K562 (cell line): ENCODE measurements at regions not wholly inside any gene's neighbourhood (a gene's known extent, or its start where the extent isn't known, plus 50 kb on each side); places are given as distances from the start of the nearest gene placed in this dataset.

Source experiments
- CEBPB ChIP-seq: fragments of 450-650 bp; IDR thresholded peaks from 2 replicates; pipeline ENCODE4 v1.6.1; 2016; ENCODE audit warnings: missing genetic modification characterization, missing compliant biosample characterization
- ESRRB ChIP-seq: fragments of 250-450 bp; sonication (Bioruptor Pico); IDR thresholded peaks from 2 replicates; pipeline ENCODE4 v1.5.0; 2020; ENCODE audit warnings: mild to moderate bottlenecking, moderate library complexity, borderline replicate concordance
- HDAC1 ChIP-seq, 2 experiments: fragments of 450-650 bp; IDR thresholded peaks; 2 replicates each; pipeline ENCODE4 v1.6.1; 2016 to 2017; ENCODE audit warnings: inconsistent platforms in 1 of 2, mild to moderate bottlenecking in 1 of 2, moderate library complexity in 1 of 2
- HDAC8 ChIP-seq: fragments of 450-650 bp; IDR thresholded peaks from 2 replicates; pipeline ENCODE4 v1.6.1; 2016; ENCODE audit warnings: mild to moderate bottlenecking, missing genetic modification characterization, moderate library complexity, missing compliant biosample characterization
- HLTF ChIP-seq: fragments of 450-650 bp; IDR thresholded peaks from 2 replicates; pipeline ENCODE4 v1.6.1; 2016
- HMGN3 ChIP-seq: IDR thresholded peaks from 2 replicates; pipeline ENCODE4 v1.6.1; 2011; ENCODE audit warnings: borderline replicate concordance, low read depth, mild to moderate bottlenecking, mixed read lengths, low read length; ENCODE audit not compliant: insufficient read length; ENCODE audit errors: extremely low read depth
- HNRNPL ChIP-seq: fragments of 200-400 bp; formaldehyde crosslinking; IDR thresholded peaks from 2 replicates; pipeline ENCODE4 v1.6.1; 2017; ENCODE audit warnings: low read depth, mild to moderate bottlenecking, low read length
- JUN ChIP-seq, 2 experiments: sonication (generic) in 1 of 2; formaldehyde crosslinking in 1 of 2; IDR thresholded peaks; 2 replicates each; pipeline versions ENCODE4 v1.6.1 to v1.8.0; 2012 to 2022; ENCODE audit warnings: borderline replicate concordance in 2 of 2, mild to moderate bottlenecking in 2 of 2, improper control_type of control experiment in 1 of 2, low read depth in 1 of 2, low read length in 1 of 2, missing genetic modification reagents in 1 of 2
- JUNB ChIP-seq: fragments of 450-650 bp; formaldehyde crosslinking; conservative IDR thresholded peaks from 2 replicates; pipeline ENCODE4 v1.4.0; 2020; ENCODE audit warnings: mild to moderate bottlenecking
- LCOR ChIP-seq: sonication (generic); formaldehyde crosslinking; IDR thresholded peaks from 2 replicates; pipeline ENCODE4 v1.8.0; 2022; ENCODE audit warnings: mild to moderate bottlenecking, missing genetic modification reagents
- MAFG ChIP-seq: fragments of 450-650 bp; conservative IDR thresholded peaks from 2 replicates; pipeline ENCODE4 v1.6.1; 2016; ENCODE audit warnings: missing genetic modification characterization, missing compliant biosample characterization
- MAFK ChIP-seq: IDR thresholded peaks from 2 replicates; pipeline ENCODE4 v1.6.1; 2011; ENCODE audit warnings: low read length, improper control_type of control experiment
- MCM7 ChIP-seq, 2 experiments: fragments of 450-650 bp; IDR thresholded peaks; 2 replicates each; pipeline ENCODE4 v1.6.1; 2016 to 2018
- NCOA4 ChIP-seq: fragments of 450-650 bp; IDR thresholded peaks from 2 replicates; pipeline ENCODE4 v1.6.1; 2018; ENCODE audit warnings: mild to moderate bottlenecking; ENCODE audit not compliant: partially characterized antibody
- NFE2 ChIP-seq: IDR thresholded peaks from 2 replicates; pipeline ENCODE4 v1.6.1; 2014; ENCODE audit warnings: antibody characterized with exemption, low read depth
- POLR3G ChIP-seq: IDR thresholded peaks from 2 replicates; pipeline ENCODE4 v1.6.1; 2011; ENCODE audit not compliant: insufficient read length, insufficient replicate concordance; ENCODE audit errors: extremely low read depth
- RBFOX2 ChIP-seq: fragments of 200-400 bp; formaldehyde crosslinking; IDR thresholded peaks from 2 replicates; pipeline ENCODE4 v1.6.1; 2017; ENCODE audit warnings: low read depth, mild to moderate bottlenecking, low read length, moderate library complexity
- SMARCC2 ChIP-seq: fragments of 450-650 bp; IDR thresholded peaks from 2 replicates; pipeline ENCODE4 v1.6.1; 2017; ENCODE audit warnings: antibody characterized with exemption, moderate library complexity, mild to moderate bottlenecking, low read depth
- YBX1 ChIP-seq: fragments of 450-650 bp; IDR thresholded peaks from 2 replicates; pipeline ENCODE4 v1.7.1; 2016; ENCODE audit warnings: mild to moderate bottlenecking
- ZBTB17 ChIP-seq: fragments of 450-650 bp; formaldehyde crosslinking; IDR thresholded peaks from 2 replicates; pipeline ENCODE4 v1.4.0; 2020; ENCODE audit warnings: mild to moderate bottlenecking
- ZFP30 ChIP-seq: fragments of 250-450 bp; sonication (Bioruptor Pico); IDR thresholded peaks from 2 replicates; pipeline ENCODE4 v1.8.0; 2022; ENCODE audit warnings: moderate library complexity, mild to moderate bottlenecking, inconsistent platforms, borderline replicate concordance
- ZNF124 ChIP-seq: sonication (generic); formaldehyde crosslinking; IDR thresholded peaks from 2 replicates; pipeline ENCODE4 v1.8.1; 2022; ENCODE audit warnings: missing genetic modification reagents
- ZNF143 ChIP-seq: sonication (generic); formaldehyde crosslinking; IDR thresholded peaks from 2 replicates; pipeline ENCODE4 v1.9.0; 2022; ENCODE audit warnings: mild to moderate bottlenecking, missing genetic modification reagents
- ZNF75A ChIP-seq: fragments of 450-650 bp; formaldehyde crosslinking; IDR thresholded peaks from 2 replicates; pipeline ENCODE4 v1.4.0; 2020; ENCODE audit warnings: mild to moderate bottlenecking
- TF ChIP-seq, protein P1 (sequence below): sonication (generic); formaldehyde crosslinking; IDR thresholded peaks from 2 replicates; pipeline ENCODE4 v1.5.0; 2020; ENCODE audit warnings: missing genetic modification reagents
- TF ChIP-seq, protein P2 (sequence below): sonication (generic); formaldehyde crosslinking; IDR thresholded peaks from 2 replicates; pipeline ENCODE4 v1.4.0; 2020; ENCODE audit warnings: mild to moderate bottlenecking, missing genetic modification reagents
- TF ChIP-seq, protein P3 (sequence below), 2 experiments: fragments of 450-650 bp in 1 of 2; sonication (generic) in 1 of 2; formaldehyde crosslinking in 1 of 2; IDR thresholded peaks in 1 of 2; conservative IDR thresholded peaks in 1 of 2; 2 replicates each; pipeline versions ENCODE4 v1.6.1 to v1.8.1; 2016 to 2023; ENCODE audit warnings: mild to moderate bottlenecking in 2 of 2, moderate library complexity in 2 of 2, inconsistent platforms in 1 of 2, missing genetic modification reagents in 1 of 2

DNA sequence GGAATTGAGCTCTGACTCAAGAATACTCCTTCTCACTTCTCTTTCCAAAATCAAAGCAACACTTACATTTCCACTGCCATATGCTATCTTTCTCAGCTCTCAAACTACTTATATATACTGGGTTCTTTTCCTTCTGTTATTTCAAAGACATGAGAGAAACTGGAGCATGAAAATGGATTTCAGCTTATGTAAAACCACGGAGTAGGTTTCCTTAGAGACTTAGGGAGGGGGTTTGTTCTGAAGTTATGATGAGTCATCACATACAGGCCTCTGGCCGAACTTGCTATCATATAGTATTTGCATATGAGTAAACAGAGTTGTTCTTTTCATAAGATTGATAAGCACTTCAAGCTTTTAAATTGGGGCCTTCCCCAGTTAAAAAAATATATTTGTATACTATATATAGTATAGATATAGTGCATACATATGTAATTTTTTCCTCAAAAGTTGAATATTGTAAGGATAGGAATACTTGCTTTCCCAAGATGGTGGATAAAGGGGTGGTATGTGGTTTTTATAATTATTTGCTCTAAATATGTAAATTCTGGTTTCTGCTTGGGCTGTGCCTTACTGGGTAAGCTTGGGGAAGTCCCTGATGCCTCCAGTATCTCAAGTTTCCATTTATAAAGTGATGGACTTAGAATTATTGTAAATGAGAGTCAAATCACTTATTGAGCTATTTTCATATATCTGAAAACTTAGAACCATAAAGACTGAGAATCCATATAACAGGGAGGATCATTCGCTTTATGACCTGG, 273.9 kb downstream of the RFPL4B start (continued):
- peak; percentile 53; the same call in 1 of the 2 replicates for TF ChIP-seq JUNB (CRISPR knock-in tag)
- TF ChIP-seq RBFOX2, result no peak
- TF ChIP-seq NCOA4, result no peak
- peak; percentile 92 for TF ChIP-seq MAFK
- TF ChIP-seq, protein P1, sequence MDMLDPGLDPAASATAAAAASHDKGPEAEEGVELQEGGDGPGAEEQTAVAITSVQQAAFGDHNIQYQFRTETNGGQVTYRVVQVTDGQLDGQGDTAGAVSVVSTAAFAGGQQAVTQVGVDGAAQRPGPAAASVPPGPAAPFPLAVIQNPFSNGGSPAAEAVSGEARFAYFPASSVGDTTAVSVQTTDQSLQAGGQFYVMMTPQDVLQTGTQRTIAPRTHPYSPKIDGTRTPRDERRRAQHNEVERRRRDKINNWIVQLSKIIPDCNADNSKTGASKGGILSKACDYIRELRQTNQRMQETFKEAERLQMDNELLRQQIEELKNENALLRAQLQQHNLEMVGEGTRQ (CRISPR knock-in tag), result no peak
- TF ChIP-seq JUN (IDR thresholded peaks at IDR 0.05; ENCODE audit: borderline replicate concordance, low read depth, low read length), result 0 out of 2 replicates have a peak, but pooled peaks have one; percentile 13
- TF ChIP-seq JUN (CRISPR knock-in tag; IDR thresholded peaks at IDR 0.05; ENCODE audit: borderline replicate concordance), result no peak
- no peak for TF ChIP-seq LCOR
- no peak for TF ChIP-seq HNRNPL
- no peak for TF ChIP-seq ESRRB (CRISPR knock-in tag)
- no peak for TF ChIP-seq ZNF143 (CRISPR knock-in tag)
- no peak for TF ChIP-seq HMGN3
- TF ChIP-seq ZBTB17 (CRISPR knock-in tag), result no peak
- TF ChIP-seq MCM7 (IDR thresholded peaks at IDR 0.05), result no peak
- peak; percentile 75 for TF ChIP-seq NFE2
- TF ChIP-seq, protein P2, sequence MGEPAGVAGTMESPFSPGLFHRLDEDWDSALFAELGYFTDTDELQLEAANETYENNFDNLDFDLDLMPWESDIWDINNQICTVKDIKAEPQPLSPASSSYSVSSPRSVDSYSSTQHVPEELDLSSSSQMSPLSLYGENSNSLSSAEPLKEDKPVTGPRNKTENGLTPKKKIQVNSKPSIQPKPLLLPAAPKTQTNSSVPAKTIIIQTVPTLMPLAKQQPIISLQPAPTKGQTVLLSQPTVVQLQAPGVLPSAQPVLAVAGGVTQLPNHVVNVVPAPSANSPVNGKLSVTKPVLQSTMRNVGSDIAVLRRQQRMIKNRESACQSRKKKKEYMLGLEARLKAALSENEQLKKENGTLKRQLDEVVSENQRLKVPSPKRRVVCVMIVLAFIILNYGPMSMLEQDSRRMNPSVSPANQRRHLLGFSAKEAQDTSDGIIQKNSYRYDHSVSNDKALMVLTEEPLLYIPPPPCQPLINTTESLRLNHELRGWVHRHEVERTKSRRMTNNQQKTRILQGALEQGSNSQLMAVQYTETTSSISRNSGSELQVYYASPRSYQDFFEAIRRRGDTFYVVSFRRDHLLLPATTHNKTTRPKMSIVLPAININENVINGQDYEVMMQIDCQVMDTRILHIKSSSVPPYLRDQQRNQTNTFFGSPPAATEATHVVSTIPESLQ, result no peak
- TF ChIP-seq HDAC8 (tag), result no peak
- TF ChIP-seq SMARCC2, result no peak
- no peak for TF ChIP-seq ZFP30
- TF ChIP-seq, protein P3, sequence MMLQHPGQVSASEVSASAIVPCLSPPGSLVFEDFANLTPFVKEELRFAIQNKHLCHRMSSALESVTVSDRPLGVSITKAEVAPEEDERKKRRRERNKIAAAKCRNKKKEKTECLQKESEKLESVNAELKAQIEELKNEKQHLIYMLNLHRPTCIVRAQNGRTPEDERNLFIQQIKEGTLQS (IDR thresholded peaks at IDR 0.05), result peak; percentile 87
- TF ChIP-seq, protein P3 (CRISPR knock-in tag; conservative IDR thresholded peaks at IDR 0.05), result no peak
- no peak for TF ChIP-seq YBX1
- no peak for TF ChIP-seq ZNF75A
- TF ChIP-seq POLR3G, result no peak
- no peak for TF ChIP-seq CEBPB
- TF ChIP-seq HLTF, result no peak
- no peak for TF ChIP-seq HDAC1 (IDR thresholded peaks at IDR 0.05)
- TF ChIP-seq MAFG (tag), result peak; percentile 92
- no peak for TF ChIP-seq ZNF124
